ENCODE measurements at regions not wholly inside any gene's neighbourhood (a gene's known extent, or its start where the extent isn't known, plus 50 kb on each side); places are given as distances from the start of the nearest gene placed in this dataset.

GRCh38 chr12:91400271-91400670 lies 217.7 kb upstream of the DCN start:
- no peak overlapping the region for H3K4me3 ChIP-seq (ENCODE audit: low read depth, low read length)
- TF ChIP-seq, protein P1, sequence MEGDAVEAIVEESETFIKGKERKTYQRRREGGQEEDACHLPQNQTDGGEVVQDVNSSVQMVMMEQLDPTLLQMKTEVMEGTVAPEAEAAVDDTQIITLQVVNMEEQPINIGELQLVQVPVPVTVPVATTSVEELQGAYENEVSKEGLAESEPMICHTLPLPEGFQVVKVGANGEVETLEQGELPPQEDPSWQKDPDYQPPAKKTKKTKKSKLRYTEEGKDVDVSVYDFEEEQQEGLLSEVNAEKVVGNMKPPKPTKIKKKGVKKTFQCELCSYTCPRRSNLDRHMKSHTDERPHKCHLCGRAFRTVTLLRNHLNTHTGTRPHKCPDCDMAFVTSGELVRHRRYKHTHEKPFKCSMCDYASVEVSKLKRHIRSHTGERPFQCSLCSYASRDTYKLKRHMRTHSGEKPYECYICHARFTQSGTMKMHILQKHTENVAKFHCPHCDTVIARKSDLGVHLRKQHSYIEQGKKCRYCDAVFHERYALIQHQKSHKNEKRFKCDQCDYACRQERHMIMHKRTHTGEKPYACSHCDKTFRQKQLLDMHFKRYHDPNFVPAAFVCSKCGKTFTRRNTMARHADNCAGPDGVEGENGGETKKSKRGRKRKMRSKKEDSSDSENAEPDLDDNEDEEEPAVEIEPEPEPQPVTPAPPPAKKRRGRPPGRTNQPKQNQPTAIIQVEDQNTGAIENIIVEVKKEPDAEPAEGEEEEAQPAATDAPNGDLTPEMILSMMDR (IDR thresholded peaks at IDR 0.05; ENCODE audit: insufficient read depth, low read depth, low read length, missing control alignments) = no peak
- DNase-seq (ENCODE audit: low read depth) = no peak

DNA sequence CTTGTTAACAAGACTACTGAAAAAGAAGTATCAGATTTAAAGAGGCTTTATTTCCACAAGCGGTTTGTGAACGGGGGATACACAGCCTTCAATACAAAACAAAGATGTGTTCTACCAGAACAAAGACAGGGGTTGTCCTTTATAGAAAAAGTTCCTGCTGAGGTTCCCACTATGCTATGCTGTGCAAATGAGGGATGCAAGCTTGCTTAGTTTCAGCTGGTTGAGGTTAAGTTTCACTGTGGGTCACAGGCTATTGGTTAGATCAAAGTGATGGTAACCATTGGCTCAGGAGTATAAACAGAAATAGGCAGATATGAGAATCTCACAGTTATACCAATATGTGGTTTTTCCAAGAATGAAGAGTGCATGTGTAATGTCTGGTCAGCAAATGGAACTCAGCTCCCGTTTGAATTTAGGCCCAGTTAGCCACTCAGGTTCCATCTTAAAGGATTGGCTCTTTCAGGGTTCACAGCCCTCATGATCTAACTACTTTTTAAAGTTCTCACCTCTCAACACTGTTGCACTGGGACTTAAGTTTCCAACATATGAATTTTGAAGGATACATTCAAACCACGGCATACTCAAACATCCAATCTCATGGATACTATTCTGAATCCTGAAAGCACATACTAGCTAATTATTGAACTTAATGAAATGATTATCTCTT lies 215.4 kb upstream of the DCN start:
- no peak for DNase-seq (ENCODE audit: low read depth)
- H3K4me3 ChIP-seq (ENCODE audit: low read depth, low read length) = no peak overlapping the region
- TF ChIP-seq, protein P1 (IDR thresholded peaks at IDR 0.05; ENCODE audit: insufficient read depth, low read depth, low read length, missing control alignments) = no peak

DNA sequence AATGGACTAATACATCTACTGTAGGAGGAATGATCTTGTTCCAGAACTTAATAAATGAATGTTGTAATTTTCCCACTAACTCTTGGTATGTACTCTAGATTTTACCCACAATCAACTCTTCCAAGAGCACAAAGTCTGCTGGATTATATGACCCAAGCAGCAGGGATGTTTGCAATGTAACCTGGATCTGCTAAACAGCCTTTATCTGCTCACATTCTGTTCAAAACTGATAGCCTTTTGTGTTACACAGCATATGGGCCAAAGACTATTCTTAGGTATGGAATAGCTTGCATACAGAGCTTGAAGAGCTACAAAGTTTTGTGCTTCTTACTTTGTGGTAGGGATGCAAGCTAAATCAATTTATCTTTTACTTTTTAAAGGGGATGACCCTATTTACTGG lies 213.7 kb upstream of the DCN start:
- TF ChIP-seq, protein P1 (IDR thresholded peaks at IDR 0.05; ENCODE audit: insufficient read depth, low read depth, low read length, missing control alignments) = no peak
- DNase-seq (ENCODE audit: low read depth) = no peak
- no peak overlapping the region for H3K4me3 ChIP-seq (ENCODE audit: low read depth, low read length)

DNA sequence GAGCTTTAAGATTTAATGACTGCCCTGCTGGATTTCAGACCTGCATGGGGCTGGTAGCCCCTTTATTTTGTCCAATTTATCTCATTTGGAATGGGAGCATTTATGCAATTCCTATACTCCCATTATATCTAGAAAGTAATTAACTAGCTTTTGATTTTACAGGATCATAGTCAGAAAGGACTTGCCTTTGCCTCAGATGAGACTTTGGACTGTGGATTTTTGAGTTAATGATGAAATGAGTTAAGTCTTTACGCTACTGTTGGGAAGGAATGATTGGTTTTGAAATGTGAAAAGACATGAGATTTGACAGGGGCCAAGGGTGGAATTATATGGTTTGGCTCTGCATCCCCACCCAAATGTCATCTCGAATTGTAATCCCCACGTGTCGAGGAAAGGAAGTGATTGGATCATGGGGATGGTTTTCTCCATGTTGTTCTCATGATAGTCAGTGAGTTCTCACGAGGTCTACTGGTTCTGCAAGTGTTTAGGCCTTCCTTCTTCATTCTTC lies 213.1 kb upstream of the DCN start:
- no peak overlapping the region for H3K4me3 ChIP-seq (ENCODE audit: low read depth, low read length)
- TF ChIP-seq, protein P1 (IDR thresholded peaks at IDR 0.05; ENCODE audit: insufficient read depth, low read depth, low read length, missing control alignments) = no peak
- no peak for DNase-seq (ENCODE audit: low read depth)

- H3K4me3 ChIP-seq (ENCODE audit: low read depth, low read length) = no peak overlapping the region
- DNase-seq (ENCODE audit: low read depth) = no peak
- TF ChIP-seq, protein P1 (IDR thresholded peaks at IDR 0.05; ENCODE audit: insufficient read depth, low read depth, low read length, missing control alignments) = no peak
These were observed 212.3 kb upstream of the DCN start for GRCh38 chr12:91394903-91395302.

GRCh38 chr12:91388573-91388972 lies 206.0 kb upstream of the DCN start:
- H3K4me3 ChIP-seq (ENCODE audit: low read depth, low read length) = no peak overlapping the region
- DNase-seq (ENCODE audit: low read depth) = no peak
- TF ChIP-seq, protein P1 (IDR thresholded peaks at IDR 0.05; ENCODE audit: insufficient read depth, low read depth, low read length, missing control alignments) = no peak
